Putamen (tissue), 1 donor: ENCODE measurements at regions not wholly inside any gene's neighbourhood (a gene's known extent, or its start where the extent isn't known, plus 50 kb on each side); places are given as distances from the start of the nearest gene placed in this dataset.

ENCODE experiments used
- DNase-seq: peaks from one replicate; pipeline ENCODE4 v3.0.0-alpha.2; 2016; ENCODE audit warnings: low spot score

DNA sequence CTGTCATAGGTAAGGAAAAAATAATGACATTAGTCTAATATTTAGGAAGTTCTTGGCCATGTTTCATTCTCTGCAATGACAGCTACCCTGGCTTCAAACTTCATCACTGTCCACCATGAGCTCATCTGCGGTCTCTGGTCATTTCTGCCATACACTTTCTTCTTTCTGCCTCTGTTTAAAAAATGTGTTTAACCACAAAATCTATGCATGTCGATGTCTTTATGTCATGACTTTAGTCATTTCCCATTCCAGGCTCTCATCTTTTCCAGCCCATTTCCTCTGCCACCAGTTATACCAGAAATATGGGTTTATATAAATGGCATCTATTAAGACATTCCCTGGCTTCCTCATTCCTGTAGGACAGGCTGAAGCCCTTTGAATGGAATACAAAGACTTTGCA lies 68.5 kb upstream of the DUSP10 start:
- DNase-seq, result no peak

DNA sequence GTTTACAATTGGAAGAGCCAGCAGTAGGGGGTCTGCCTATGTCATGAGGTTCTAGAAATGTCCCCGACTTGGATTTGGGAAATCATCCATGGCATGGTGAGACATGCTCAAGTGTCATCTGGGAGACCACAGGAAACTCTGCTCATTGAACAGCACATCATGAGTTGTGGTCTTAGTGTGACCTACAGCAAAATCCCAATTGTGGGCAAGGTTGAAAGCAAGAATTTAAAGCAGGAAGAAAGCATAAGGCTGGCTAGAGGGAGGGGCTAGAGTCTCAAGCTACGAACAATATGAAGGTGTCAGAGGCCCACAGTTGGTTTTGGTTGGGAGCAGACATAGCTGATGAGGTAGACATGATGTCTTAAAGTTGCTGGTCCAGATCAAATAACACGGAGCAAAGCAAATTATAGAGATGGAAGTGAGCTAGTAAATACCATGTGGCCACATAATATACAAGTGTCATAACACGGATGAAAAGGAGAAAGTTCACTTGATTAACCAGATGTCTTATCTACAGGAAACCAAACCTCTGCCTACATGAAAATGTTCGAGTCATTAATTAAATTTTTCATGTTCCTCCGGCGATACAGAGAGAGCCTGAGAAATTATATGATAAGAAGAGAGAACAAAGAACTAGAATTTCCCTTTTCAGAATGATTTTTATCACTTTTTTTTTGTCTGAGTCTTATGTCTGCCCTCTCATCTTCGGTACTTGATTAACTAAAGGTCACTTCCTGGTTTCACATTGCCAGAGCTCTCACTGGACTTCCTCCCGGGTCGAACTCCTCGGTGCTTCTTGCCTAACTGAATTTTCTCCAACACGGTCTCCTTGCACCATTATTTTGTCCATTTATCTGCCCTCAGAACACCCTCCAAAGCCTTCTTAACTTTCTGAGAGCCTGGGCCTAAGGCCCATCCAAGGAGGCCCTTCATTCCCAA lies 67.5 kb upstream of the DUSP10 start:
- DNase-seq, result no peak

DNA sequence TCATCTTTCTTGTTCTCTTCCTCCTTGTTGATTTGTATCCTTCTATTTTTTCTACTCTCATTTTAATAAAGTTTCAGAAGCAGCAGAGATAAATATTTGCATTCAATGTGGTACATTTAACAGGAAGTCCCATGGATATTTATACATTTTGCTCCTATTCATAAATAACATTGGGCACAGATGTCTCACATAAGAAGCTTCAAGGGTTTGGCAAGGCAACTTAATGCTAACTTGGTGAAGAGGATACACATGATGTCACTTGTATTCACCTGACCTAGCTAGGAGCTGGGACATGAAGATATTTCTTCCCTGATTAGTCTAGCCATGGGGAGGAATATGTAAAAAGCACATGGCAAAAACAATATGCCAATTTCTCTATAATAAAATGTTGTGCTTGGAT lies 65.1 kb upstream of the DUSP10 start:
- no peak for DNase-seq

DNA sequence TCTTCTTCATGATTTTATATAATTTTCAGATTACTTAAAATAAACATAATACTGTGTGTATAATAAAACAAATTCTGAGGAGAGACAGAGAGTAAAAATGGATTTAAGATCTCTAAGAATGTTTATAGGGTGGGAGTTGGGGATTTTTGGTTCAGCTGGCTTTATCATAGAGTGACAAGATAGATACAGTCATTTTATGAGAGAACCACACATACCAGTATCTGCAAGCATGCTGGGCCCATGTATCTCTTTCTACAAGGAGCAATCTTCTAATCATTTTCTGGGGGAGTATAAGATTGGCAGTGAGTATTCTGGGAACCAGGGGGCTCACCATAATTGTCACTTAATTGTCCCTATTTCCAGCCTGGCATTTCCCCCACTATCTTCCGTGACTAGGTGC lies 64.3 kb upstream of the DUSP10 start:
- DNase-seq, result no peak

DNA sequence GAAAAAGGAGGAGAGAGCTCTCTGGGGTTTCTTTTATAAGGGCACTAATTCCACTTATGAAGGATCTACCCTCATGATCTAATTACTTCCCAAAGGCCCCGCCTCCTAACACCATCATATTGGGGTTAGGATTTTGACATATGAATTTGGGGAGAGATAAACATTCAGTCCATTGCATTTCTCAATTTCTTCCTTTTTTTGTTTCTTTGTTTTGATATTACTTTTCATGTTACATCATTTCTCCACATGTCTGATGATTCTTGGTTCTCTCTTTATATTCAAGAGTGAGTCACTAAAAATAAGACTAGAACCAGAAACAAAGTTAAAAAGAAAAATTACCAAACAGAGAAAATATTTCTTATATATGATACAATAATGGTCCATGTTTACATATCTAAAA lies 63.2 kb upstream of the DUSP10 start:
- no peak for DNase-seq

DNA sequence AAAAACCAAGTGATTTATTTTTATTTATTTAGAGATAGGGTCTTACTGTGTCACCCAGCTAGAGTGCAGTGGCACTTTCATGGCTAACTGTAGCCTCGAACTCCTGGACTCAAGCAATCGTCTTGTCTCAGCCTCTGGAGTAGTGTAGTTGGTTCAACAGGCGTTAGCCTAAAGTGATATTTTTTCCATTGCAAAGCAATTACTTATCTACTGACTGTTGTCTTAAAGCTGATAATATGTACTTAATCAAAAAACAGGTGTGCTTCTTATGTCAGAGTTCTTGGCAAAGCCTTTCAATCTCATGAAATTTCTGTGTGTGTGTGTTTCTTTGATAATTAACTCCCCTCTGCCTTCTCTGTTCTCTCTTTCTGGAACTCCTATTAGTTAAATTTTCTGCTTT lies 62.4 kb upstream of the DUSP10 start:
- DNase-seq, result no peak

DNA sequence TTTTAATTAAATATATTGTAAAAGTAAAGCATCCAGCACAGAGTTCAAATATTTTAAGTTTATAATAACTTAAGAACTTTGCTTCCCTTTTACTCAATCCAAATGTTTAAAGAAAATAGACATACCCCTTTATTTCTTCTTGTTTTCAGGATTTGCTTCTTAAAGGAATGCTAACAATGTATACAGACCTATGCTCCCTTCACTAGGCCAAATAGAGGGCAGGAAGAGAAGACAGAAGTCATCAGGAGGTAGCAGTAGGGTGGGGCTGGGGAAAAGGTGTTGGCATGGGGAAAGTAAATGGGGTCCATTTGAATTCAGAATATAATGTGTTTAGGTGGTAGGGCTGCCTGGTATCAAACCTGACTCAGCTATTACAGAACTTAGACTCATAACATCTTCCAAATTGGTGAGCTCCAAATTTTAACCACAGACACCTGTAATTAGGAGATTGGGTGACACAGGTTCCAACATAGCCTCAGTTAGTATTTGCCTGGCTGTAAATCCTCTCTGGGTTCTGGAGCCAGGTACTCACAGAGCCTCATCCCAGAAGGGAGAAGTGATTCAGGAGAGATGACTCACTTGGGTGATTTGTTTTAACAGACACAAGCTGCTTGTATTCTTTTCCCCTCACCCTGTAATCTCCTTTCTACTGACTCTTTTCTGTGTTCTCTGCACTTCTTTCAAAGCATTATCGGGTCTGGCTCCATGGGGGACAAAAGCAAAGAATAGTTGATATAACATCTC lies 60.1 kb upstream of the DUSP10 start:
- no peak for DNase-seq

DNA sequence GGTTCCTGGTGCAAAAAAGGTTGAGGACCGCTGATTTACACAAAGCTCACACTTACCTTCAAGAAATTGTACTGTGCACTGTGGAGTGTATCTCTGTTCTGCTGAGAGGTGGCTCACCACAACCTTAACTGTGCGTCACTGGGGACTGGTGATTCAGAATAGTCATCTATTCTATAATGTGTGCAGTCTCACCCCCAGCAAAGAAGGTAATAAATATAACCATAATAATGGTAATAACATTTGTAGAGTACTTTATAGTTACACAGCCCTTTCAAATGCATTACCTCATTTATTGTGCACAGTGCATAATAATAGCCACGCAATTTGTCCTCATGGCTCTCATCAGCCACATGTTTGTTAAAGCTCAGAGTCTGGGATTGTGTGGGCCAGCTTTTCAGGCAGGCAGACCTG lies 59.4 kb upstream of the DUSP10 start:
- DNase-seq, result no peak

DNA sequence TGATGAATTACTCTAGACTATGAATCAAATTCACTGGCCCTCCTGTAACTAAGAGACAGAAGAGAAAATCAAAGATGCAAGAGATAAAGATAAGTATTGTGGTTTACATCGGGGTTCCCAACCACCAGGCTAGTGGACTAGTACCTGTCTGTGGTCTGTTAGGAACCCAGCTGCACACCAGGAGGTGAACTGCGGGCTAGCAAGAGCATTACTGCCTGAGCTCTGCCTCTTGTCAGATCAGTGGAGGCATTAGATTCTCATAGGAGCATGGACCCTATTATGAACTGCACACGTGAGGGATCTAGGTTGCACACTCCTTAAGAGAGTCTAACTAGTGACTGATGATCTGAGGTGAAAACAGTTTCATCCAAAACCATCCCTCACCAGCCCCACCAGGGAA lies 58.9 kb upstream of the DUSP10 start:
- DNase-seq, result no peak

DNA sequence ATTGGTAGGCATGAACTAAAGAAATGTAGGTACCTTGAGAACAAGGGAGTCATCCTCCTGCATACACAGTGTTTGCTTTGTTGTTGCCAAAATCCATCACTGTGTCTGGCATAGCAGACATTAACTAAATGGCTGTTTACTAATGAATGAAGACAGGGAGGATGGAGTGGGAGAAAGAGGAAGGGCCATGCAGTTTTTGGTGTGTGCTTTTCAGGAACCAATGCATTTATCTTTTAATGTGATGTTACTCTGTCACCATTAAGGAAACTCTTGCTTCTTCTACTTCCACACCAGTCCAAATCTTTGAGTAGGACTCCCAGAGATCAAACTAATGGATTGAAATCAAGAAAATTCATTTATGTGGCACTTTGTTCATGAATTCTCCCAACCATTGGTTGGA lies 55.6 kb upstream of the DUSP10 start:
- no peak for DNase-seq

DNA sequence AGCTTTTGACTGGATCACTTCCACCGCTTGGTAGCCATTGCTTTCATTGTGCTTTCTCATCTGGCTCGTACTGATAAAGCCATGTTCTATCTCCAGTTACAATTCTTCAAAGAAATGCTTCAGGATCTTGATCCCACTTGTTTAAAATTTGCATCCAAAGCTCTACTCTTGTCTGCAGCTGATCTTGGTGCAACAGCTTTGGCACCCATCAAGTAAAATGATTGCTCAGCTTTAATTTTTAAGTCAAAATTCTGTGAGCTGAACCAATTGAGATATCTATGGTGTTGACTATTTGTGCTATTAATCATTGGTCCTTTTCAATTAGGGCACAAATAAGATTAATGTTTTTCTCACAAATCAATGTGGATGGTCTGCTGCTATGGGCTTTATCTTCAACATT lies 54.8 kb upstream of the DUSP10 start:
- DNase-seq, result no peak

DNA sequence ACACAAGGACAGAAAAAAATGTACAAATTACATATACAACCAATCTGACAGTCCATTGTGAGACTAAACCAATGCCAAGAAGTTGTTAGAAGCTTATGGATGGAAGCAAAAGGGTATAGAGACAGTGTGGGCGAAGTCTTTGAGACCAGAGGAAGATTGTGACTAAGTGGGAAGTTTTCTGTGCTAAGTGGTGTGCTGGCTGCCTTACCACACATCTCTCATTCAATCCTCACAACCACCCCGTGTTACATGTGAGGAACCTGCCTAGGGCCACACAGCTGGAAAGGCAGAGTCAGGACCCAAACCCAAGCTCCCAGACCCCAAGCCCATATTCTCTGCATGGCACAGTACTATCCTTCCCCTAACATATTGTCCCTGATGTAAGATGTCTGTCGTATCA lies 53.5 kb upstream of the DUSP10 start:
- no peak for DNase-seq

DNA sequence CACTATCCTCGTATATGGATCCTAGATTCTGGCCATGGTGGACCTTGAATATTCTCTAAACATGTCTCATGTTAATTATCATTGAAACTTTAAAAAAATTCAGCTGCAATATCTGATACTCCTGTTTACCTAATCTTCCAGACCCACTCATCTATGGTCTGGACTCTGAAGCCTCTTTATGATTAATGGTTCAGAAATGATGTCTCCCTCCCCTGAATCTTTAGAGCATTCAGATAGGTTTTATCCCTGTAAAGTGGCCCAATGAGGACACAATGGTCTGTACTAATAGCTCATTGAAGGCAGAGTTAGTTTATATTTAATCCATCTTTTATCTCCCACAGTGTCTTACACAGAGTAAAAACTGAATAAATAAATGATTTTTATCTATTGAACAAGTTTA lies 53.0 kb upstream of the DUSP10 start:
- DNase-seq, result no peak

DNA sequence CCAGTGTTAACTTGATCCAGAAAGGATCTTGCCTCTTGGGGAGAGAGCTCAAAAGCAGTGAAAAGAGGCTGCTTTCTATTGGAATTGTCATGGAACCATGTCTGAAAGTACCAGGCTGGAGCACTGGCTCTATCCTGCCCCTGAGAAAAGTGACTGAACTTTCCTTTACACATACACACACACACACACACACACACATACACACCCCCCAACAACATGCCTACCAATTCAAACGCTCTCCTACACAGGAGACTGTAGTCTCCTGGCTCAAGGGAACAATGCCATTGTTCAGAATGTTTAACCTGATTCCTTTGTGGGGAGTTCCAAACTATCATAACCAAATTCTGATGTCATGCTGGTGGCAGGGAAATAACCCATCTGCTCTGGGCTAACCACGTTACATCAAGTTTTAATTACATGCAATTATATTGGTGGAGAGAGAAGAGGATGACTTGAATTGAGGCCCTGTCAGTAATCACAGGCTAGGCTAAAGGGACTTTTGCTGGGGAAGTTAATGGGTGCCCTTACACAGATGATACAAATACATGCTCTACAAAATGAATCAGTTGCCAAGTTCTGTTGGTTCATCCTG lies 52.3 kb upstream of the DUSP10 start:
- DNase-seq, result no peak

DNA sequence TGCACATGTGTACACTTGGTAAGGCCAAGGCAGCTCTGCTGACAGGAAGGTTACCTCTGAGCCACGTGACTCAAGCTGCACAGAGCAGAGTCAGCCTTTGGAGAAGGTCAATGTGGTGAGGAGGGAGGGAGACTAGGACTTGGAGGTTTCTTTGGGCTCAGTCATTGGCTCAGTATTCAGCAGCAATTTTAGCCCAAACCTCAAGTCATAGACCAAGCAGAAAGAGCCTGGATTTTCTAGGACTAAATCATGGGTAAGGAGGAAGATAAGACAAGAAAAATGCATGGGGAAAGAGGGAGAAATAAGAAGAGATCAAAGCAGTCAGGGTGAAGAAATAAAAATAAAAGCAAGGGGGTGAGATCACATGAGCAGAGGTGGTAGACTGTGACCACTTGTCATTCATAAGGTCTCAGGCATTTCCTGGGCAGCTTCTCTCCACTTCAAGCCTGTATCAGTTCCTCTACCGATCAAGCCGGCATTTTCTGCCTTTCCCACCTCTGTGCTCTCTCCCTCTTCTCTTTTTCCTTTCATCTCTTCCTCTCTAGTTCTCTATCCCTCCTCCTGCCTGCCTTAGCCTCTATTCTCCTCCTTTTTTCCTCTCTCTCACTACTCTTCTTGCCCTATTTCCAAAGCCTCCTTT lies 51.7 kb upstream of the DUSP10 start:
- DNase-seq, result no peak

DNA sequence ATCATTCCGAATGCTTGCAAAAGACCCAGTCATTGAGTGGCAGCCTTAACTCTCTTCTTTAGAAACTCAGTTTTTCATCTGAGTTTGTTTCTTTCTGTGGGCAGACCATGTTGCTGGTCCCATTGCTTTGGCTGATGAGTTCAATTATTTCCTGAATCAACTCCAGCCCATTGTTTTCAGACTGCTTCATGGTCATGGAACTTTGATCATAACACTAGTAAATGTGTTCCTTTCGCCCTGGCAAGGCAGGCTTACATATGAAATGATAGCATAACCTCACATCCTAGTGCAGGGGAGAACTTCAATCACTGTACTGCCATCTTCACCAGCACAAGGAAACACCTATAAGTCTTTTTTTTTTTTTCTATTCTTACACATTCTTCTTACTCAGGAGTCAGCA lies 50.0 kb upstream of the DUSP10 start:
- DNase-seq, result no peak
